ENCODE measurements at regions not wholly inside any gene's neighbourhood (a gene's known extent, or its start where the extent isn't known, plus 50 kb on each side); places are given as distances from the start of the nearest gene placed in this dataset.

- H3K4me3 Mint-ChIP-seq (ENCODE audit: unreplicated experiment), result no peak overlapping the region
- no peak for DNase-seq (ENCODE audit: low spot score)
- peaks cover 3% of the 10 kb centered on the region for H3K9me3 Mint-ChIP-seq (ENCODE audit: unreplicated experiment)
- H3K27me3 Mint-ChIP-seq (ENCODE audit: unreplicated experiment), result no peaks in the 10 kb centered on the region
- TF ChIP-seq CTCF (IDR thresholded peaks at IDR 0.05; ENCODE audit: unreplicated experiment), result no peak
- no peaks in the 10 kb centered on the region for H3K4me1 Mint-ChIP-seq (ENCODE audit: unreplicated experiment)
- H3K36me3 Mint-ChIP-seq (ENCODE audit: low read depth, unreplicated experiment), result no peaks in the 10 kb centered on the region
- no peak overlapping the region for H3K27ac Mint-ChIP-seq (ENCODE audit: unreplicated experiment)
These were observed 1004.5 kb downstream of the SOCS6 start for GRCh38 chr18:71293322-71293721.

- H3K9me3 Mint-ChIP-seq (ENCODE audit: unreplicated experiment), result peaks cover 18% of the 10 kb centered on the region
- H3K4me1 Mint-ChIP-seq (ENCODE audit: unreplicated experiment), result no peaks in the 10 kb centered on the region
- H3K36me3 Mint-ChIP-seq (ENCODE audit: low read depth, unreplicated experiment), result no peaks in the 10 kb centered on the region
These were observed 998.4 kb downstream of the SOCS6 start for GRCh38 chr18:71287268-71287667.

GRCh38 chr18:71252351-71252865 lies 963.6 kb downstream of the SOCS6 start:
- peaks cover 28% of the 10 kb centered on the region for H3K9me3 Mint-ChIP-seq (ENCODE audit: unreplicated experiment)
- no peak for DNase-seq (ENCODE audit: low spot score)
- H3K4me3 Mint-ChIP-seq (ENCODE audit: unreplicated experiment), result no peak overlapping the region

More at GRCh38 chr18:71287268-71287667, 998.4 kb downstream of the SOCS6 start:
- no peak for DNase-seq (ENCODE audit: low spot score)
- H3K4me3 Mint-ChIP-seq (ENCODE audit: unreplicated experiment), result no peak overlapping the region
- H3K27ac Mint-ChIP-seq (ENCODE audit: unreplicated experiment), result no peak overlapping the region
- no peaks in the 10 kb centered on the region for H3K27me3 Mint-ChIP-seq (ENCODE audit: unreplicated experiment)
- TF ChIP-seq CTCF (IDR thresholded peaks at IDR 0.05; ENCODE audit: unreplicated experiment), result no peak

GRCh38 chr18:71250191-71250590 lies 961.3 kb downstream of the SOCS6 start:
- no peak overlapping the region for H3K4me3 Mint-ChIP-seq (ENCODE audit: unreplicated experiment)
- DNase-seq (ENCODE audit: low spot score), result no peak
- no peak overlapping the region for H3K27ac Mint-ChIP-seq (ENCODE audit: unreplicated experiment)
- peaks cover 24% of the 10 kb centered on the region for H3K9me3 Mint-ChIP-seq (ENCODE audit: unreplicated experiment)
- TF ChIP-seq CTCF (IDR thresholded peaks at IDR 0.05; ENCODE audit: unreplicated experiment), result no peak
- no peaks in the 10 kb centered on the region for H3K36me3 Mint-ChIP-seq (ENCODE audit: low read depth, unreplicated experiment)
- no peaks in the 10 kb centered on the region for H3K27me3 Mint-ChIP-seq (ENCODE audit: unreplicated experiment)
- no peaks in the 10 kb centered on the region for H3K4me1 Mint-ChIP-seq (ENCODE audit: unreplicated experiment)

More at GRCh38 chr18:71252351-71252865, 963.6 kb downstream of the SOCS6 start:
- H3K4me1 Mint-ChIP-seq (ENCODE audit: unreplicated experiment), result no peaks in the 10 kb centered on the region
- H3K36me3 Mint-ChIP-seq (ENCODE audit: low read depth, unreplicated experiment), result no peaks in the 10 kb centered on the region
- H3K27me3 Mint-ChIP-seq (ENCODE audit: unreplicated experiment), result peaks cover 2% of the 10 kb centered on the region
- no peak overlapping the region for H3K27ac Mint-ChIP-seq (ENCODE audit: unreplicated experiment)
- TF ChIP-seq CTCF (IDR thresholded peaks at IDR 0.05; ENCODE audit: unreplicated experiment), result no peak

- Mint-ChIP-seq H3K4me3 (ENCODE audit: unreplicated experiment) (no peak overlapping the region), H3K9me3 (ENCODE audit: unreplicated experiment) (peaks cover 22% of the 10 kb centered on the region), H3K36me3 (ENCODE audit: low read depth, unreplicated experiment) (no peaks in the 10 kb centered on the region), H3K27me3 (ENCODE audit: unreplicated experiment) (no peaks in the 10 kb centered on the region), H3K27ac (ENCODE audit: unreplicated experiment) (no peak overlapping the region), H3K4me1 (ENCODE audit: unreplicated experiment) (no peaks in the 10 kb centered on the region)
- TF ChIP-seq CTCF (IDR thresholded peaks at IDR 0.05; ENCODE audit: unreplicated experiment), result no peak
- DNase-seq (ENCODE audit: low spot score), result no peak
These were observed 960.9 kb downstream of the SOCS6 start for GRCh38 chr18:71249791-71250190.

Measured in endothelial cell (in vitro differentiated cells).